ENCODE measurements at regions not wholly inside any gene's neighbourhood (a gene's known extent, or its start where the extent isn't known, plus 50 kb on each side); places are given as distances from the start of the nearest gene placed in this dataset.

DNA sequence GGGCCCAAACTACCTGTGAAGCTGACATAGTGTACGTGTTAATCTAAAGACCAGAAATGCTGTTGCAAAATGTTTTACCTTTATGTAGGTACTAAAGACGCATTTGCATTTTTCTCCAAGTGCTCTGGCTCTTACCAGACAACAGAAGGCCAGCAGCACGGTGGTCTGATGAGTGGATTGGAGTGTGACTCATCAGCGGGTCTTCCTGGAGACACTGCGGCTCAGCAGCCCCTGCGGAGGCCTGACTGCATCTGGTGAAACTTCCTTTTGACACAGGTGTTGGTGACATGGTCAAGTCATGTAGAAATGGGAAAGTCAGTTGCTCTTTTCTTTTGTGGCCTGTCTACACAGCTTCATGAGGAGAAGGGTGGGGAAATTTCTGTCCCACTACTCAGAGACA is 723.6 kb downstream of the INHBA start (continued):
- TF ChIP-seq, protein P1, sequence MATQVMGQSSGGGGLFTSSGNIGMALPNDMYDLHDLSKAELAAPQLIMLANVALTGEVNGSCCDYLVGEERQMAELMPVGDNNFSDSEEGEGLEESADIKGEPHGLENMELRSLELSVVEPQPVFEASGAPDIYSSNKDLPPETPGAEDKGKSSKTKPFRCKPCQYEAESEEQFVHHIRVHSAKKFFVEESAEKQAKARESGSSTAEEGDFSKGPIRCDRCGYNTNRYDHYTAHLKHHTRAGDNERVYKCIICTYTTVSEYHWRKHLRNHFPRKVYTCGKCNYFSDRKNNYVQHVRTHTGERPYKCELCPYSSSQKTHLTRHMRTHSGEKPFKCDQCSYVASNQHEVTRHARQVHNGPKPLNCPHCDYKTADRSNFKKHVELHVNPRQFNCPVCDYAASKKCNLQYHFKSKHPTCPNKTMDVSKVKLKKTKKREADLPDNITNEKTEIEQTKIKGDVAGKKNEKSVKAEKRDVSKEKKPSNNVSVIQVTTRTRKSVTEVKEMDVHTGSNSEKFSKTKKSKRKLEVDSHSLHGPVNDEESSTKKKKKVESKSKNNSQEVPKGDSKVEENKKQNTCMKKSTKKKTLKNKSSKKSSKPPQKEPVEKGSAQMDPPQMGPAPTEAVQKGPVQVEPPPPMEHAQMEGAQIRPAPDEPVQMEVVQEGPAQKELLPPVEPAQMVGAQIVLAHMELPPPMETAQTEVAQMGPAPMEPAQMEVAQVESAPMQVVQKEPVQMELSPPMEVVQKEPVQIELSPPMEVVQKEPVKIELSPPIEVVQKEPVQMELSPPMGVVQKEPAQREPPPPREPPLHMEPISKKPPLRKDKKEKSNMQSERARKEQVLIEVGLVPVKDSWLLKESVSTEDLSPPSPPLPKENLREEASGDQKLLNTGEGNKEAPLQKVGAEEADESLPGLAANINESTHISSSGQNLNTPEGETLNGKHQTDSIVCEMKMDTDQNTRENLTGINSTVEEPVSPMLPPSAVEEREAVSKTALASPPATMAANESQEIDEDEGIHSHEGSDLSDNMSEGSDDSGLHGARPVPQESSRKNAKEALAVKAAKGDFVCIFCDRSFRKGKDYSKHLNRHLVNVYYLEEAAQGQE (IDR thresholded peaks at IDR 0.05): no peak

DNA sequence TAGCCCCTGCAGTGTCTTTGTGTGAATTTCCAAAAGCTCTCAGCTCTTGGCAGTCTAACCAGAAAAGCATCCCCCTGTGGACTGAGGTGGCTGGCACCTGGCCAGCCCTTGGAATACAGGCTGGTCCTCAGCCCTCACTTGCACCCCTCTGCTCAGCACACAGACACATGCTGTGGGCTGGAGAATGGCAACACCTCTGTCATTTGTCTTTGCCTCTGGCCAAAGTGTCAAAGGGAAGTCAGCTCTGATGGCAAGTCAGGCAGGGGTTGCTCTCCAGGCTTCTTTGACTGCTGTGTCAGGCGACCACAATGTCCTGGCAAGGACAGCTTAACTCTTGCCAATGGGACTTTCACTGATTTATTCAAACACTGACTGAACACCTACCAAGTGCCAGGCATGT is 724.8 kb downstream of the INHBA start:
- no peak for DNase-seq (ENCODE audit: low spot score)
- Histone ChIP-seq H3K9me3 (ENCODE audit: control insufficient read depth in 4 of 4, low read length in 3 of 4) (no peaks in the 10 kb centered on the region), H3K9ac (ENCODE audit: low read depth in 1 of 2, low read length in 2 of 2) (no peak overlapping the region), H3K27ac (ENCODE audit: low read depth in 1 of 2, low read length in 2 of 2) (no peak overlapping the region), H3K4me3 (ENCODE audit: low read depth in 1 of 3, low read length in 3 of 3) (no peak overlapping the region), H3K4me1 (ENCODE audit: control insufficient read depth in 4 of 4, insufficient read depth in 4 of 4, low read length in 3 of 4) (no peaks in the 10 kb centered on the region), H3K36me3 (ENCODE audit: control insufficient read depth in 4 of 4, insufficient read depth in 3 of 4, low read depth in 1 of 4, low read length in 3 of 4) (no peaks in the 10 kb centered on the region), H3K27me3 (ENCODE audit: control insufficient read depth in 4 of 4, insufficient read depth in 4 of 4, low read length in 3 of 4) (no peaks in the 10 kb centered on the region)
- TF ChIP-seq HNF4A (conservative IDR thresholded peaks at IDR 0.05) (no peak), JUND (IDR thresholded peaks at IDR 0.05) (no peak), RXRA (IDR thresholded peaks at IDR 0.05) (no peak), RAD21 (IDR thresholded peaks at IDR 0.05) (no peak), YY1 (IDR thresholded peaks at IDR 0.05) (no peak), FOXA1 (IDR thresholded peaks at IDR 0.05) (no peak), TAF1 (conservative IDR thresholded peaks at IDR 0.05) (no peak), GABPA (IDR thresholded peaks at IDR 0.05 in 1 of 2, conservative IDR thresholded peaks at IDR 0.05 in 1 of 2) (no peak), NR2F2 (IDR thresholded peaks at IDR 0.05) (no peak), SP1 (IDR thresholded peaks at IDR 0.05) (no peak)
- TF ChIP-seq, protein P2, sequence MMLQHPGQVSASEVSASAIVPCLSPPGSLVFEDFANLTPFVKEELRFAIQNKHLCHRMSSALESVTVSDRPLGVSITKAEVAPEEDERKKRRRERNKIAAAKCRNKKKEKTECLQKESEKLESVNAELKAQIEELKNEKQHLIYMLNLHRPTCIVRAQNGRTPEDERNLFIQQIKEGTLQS (IDR thresholded peaks at IDR 0.05): no peak
- TF ChIP-seq, protein P3, sequence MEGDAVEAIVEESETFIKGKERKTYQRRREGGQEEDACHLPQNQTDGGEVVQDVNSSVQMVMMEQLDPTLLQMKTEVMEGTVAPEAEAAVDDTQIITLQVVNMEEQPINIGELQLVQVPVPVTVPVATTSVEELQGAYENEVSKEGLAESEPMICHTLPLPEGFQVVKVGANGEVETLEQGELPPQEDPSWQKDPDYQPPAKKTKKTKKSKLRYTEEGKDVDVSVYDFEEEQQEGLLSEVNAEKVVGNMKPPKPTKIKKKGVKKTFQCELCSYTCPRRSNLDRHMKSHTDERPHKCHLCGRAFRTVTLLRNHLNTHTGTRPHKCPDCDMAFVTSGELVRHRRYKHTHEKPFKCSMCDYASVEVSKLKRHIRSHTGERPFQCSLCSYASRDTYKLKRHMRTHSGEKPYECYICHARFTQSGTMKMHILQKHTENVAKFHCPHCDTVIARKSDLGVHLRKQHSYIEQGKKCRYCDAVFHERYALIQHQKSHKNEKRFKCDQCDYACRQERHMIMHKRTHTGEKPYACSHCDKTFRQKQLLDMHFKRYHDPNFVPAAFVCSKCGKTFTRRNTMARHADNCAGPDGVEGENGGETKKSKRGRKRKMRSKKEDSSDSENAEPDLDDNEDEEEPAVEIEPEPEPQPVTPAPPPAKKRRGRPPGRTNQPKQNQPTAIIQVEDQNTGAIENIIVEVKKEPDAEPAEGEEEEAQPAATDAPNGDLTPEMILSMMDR (IDR thresholded peaks at IDR 0.05; ENCODE audit: low read depth, low read length, missing input control): no peak
- WGBS: 12% methylated on average over 1 of the region's 1 CpG

DNA sequence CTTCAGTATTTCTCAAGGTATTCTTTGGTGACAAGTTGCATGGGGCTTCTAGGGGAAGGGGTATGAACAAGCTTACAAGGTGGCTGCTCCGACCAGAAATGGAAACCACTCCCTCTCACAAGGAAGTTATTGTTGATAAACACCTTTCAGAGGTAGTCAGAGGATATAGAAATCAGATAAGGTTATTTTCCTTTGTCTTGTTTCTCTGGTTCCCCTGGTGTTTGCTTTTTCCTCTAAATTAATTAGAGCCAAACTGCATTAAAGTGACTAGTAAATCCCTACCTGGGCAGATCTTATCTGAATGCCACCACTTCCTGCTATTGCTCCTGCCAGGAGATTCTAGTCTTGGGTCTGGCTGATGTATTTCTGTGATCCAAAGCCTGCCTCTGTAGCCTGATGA is 725.4 kb downstream of the INHBA start:
- TF ChIP-seq, protein P2 (IDR thresholded peaks at IDR 0.05): no peak
- TF ChIP-seq NR2F2 (IDR thresholded peaks at IDR 0.05): no peak
- no peak for TF ChIP-seq RXRA (IDR thresholded peaks at IDR 0.05)
- TF ChIP-seq JUND (IDR thresholded peaks at IDR 0.05): no peak
- TF ChIP-seq FOXA2 (IDR thresholded peaks at IDR 0.05): no peak
- TF ChIP-seq, protein P1 (IDR thresholded peaks at IDR 0.05): no peak
- TF ChIP-seq FOXA1 (IDR thresholded peaks at IDR 0.05): no peak
- TF ChIP-seq GABPA (IDR thresholded peaks at IDR 0.05 in 1 of 2, conservative IDR thresholded peaks at IDR 0.05 in 1 of 2): no peak
- TF ChIP-seq HNF4G (IDR thresholded peaks at IDR 0.05): no peak
- no peak for TF ChIP-seq YY1 (IDR thresholded peaks at IDR 0.05)
- TF ChIP-seq, protein P4, sequence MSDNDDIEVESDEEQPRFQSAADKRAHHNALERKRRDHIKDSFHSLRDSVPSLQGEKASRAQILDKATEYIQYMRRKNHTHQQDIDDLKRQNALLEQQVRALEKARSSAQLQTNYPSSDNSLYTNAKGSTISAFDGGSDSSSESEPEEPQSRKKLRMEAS (IDR thresholded peaks at IDR 0.05): no peak
- TF ChIP-seq TAF1 (conservative IDR thresholded peaks at IDR 0.05): no peak
- no peak overlapping the region for H3K9ac ChIP-seq (ENCODE audit: low read depth in 1 of 2, low read length in 2 of 2)
- no peak overlapping the region for H3K27ac ChIP-seq (ENCODE audit: low read depth in 1 of 2, low read length in 2 of 2)
- no peaks in the 10 kb centered on the region for H3K27me3 ChIP-seq (ENCODE audit: control insufficient read depth in 4 of 4, insufficient read depth in 4 of 4, low read length in 3 of 4)
- WGBS: 79% methylated on average over 1 of the region's 1 CpG
- no peaks in the 10 kb centered on the region for H3K36me3 ChIP-seq (ENCODE audit: control insufficient read depth in 4 of 4, insufficient read depth in 3 of 4, low read depth in 1 of 4, low read length in 3 of 4)
- H3K4me3 ChIP-seq (ENCODE audit: low read depth in 1 of 3, low read length in 3 of 3): no peak overlapping the region
- H3K4me1 ChIP-seq (ENCODE audit: control insufficient read depth in 4 of 4, insufficient read depth in 4 of 4, low read length in 3 of 4): no peaks in the 10 kb centered on the region
- H3K9me3 ChIP-seq (ENCODE audit: control insufficient read depth in 4 of 4, low read length in 3 of 4): no peaks in the 10 kb centered on the region
- DNase-seq (ENCODE audit: low spot score): no peak

All from liver (tissue), 8 donors.